ENCODE measurements at regions not wholly inside any gene's neighbourhood (a gene's known extent, or its start where the extent isn't known, plus 50 kb on each side); places are given as distances from the start of the nearest gene placed in this dataset.

DNA sequence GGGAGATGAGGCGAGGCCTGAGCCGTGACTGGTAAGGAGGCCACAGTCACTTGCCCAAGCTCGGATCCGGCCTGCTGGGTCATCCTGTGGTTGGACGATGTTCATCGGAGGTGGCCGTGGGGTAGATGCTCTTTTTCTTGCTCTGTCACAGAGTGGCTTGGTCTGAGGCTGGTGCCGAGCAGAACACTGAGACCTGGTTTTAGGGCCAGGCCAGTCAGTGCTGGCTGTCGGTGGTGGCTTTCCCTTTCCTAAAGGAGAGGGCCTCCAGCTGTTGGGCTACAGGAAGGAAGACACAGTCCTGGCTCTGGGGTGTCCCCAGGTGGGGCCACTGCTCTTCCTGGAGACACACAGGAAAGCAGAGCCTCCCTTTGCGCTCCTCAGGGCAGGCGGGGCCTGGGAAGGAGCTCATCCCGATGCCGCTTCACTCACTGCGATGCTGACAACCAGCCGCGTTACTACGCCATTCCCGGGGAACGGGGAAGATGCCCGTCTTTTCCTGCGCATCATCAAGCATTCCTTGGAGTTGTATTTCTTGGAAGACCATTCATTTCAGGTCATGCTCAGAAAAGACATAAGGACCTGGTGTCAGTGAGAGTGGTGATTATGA, 254.8 kb upstream of the IRX4 start:
- Histone ChIP-seq H3K36me3 (no peaks in the 10 kb centered on the region), H3K4me1 (replicated peaks) (no peaks in the 10 kb centered on the region), H3K9me3 (no peaks in the 10 kb centered on the region), H3K27ac (no peak overlapping the region), H3K4me3 (no peak overlapping the region), H3K27me3 (replicated peaks; ENCODE audit: insufficient read depth) (no peaks in the 10 kb centered on the region)
- TF ChIP-seq, protein P1, sequence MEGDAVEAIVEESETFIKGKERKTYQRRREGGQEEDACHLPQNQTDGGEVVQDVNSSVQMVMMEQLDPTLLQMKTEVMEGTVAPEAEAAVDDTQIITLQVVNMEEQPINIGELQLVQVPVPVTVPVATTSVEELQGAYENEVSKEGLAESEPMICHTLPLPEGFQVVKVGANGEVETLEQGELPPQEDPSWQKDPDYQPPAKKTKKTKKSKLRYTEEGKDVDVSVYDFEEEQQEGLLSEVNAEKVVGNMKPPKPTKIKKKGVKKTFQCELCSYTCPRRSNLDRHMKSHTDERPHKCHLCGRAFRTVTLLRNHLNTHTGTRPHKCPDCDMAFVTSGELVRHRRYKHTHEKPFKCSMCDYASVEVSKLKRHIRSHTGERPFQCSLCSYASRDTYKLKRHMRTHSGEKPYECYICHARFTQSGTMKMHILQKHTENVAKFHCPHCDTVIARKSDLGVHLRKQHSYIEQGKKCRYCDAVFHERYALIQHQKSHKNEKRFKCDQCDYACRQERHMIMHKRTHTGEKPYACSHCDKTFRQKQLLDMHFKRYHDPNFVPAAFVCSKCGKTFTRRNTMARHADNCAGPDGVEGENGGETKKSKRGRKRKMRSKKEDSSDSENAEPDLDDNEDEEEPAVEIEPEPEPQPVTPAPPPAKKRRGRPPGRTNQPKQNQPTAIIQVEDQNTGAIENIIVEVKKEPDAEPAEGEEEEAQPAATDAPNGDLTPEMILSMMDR (IDR thresholded peaks at IDR 0.05), result no peak
- no peak for TF ChIP-seq POLR2AphosphoS5 (IDR thresholded peaks at IDR 0.05)
- TF ChIP-seq POLR2A (IDR thresholded peaks at IDR 0.05), result no peak
- no peak for DNase-seq (ENCODE audit: low spot score)
- WGBS, result 95% methylated on average over 21 of the region's 21 CpGs
- intact Hi-C loops (cut with DNase I), result no loop called here

DNA sequence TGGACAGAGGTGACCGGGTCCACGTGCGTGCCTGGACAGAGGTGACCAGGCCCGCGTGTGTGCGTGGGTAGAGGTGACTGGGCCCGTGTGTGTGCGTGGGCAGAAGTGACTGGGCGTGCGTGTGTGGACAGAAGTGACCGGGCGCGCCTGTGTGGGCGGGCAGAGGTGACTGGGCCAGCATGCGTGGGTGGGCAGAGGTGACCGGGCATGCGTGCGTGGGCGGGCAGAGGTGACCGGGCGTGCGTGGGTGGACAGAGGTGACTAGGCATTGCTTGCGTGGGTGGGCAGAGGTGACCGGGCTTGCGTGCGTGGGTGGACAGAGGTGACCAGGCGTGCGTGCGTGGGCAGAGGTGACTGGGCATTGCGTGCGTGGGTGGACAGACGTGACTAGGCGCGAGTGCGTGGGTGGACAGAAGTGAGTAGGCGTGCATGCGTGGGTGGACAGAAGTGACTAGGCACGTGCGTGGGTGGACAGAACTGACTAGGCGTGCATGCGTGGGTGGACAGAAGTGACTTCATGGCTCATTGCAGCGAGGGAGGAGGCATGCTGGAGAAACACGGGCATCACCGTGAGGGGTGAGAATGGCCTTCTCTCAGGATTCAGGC, 254.1 kb upstream of the IRX4 start:
- no peak for DNase-seq (ENCODE audit: low spot score)
- H3K4me3 ChIP-seq, result no peak overlapping the region
- no peaks in the 10 kb centered on the region for H3K36me3 ChIP-seq
- TF ChIP-seq POLR2A (IDR thresholded peaks at IDR 0.05), result no peak
- TF ChIP-seq, protein P1 (IDR thresholded peaks at IDR 0.05), result no peak
- TF ChIP-seq POLR2AphosphoS5 (IDR thresholded peaks at IDR 0.05), result no peak
- no peaks in the 10 kb centered on the region for H3K27me3 ChIP-seq (replicated peaks; ENCODE audit: insufficient read depth)
- H3K9me3 ChIP-seq, result no peaks in the 10 kb centered on the region
- no peak overlapping the region for H3K27ac ChIP-seq
- intact Hi-C loops (cut with DNase I), result no loop called here
- no peaks in the 10 kb centered on the region for H3K4me1 ChIP-seq (replicated peaks)
- 82% methylated on average over 44 of the region's 44 CpGs for WGBS

DNA sequence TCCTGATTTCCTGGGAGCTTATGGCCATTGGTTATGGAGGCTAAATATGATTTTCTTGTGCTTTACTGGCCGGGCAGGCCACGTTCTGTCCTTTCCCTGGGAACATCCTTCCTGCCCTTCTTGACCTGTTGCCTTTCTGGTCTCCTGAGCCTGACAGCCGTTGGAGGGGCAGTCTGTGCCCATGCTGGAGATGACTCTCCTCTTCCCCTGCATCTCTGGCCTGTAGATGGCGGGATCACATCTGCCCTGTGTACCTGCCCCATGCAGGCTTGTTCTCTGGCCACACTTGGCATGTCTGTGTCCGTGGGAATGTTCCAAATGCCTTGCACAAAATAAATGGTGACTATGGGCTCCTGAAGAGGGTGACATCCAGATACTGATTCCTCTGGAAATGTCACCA, 253.1 kb upstream of the IRX4 start:
- H3K4me3 ChIP-seq, result no peak overlapping the region
- 70% methylated on average over 5 of the region's 5 CpGs for WGBS
- intact Hi-C loops (cut with DNase I), result no loop called here
- no peak overlapping the region for H3K27ac ChIP-seq
- TF ChIP-seq POLR2A (IDR thresholded peaks at IDR 0.05) (no peak), POLR2AphosphoS5 (IDR thresholded peaks at IDR 0.05) (no peak)
- TF ChIP-seq, protein P1 (IDR thresholded peaks at IDR 0.05), result no peak
- no peaks in the 10 kb centered on the region for H3K4me1 ChIP-seq (replicated peaks)
- H3K27me3 ChIP-seq (replicated peaks; ENCODE audit: insufficient read depth), result no peaks in the 10 kb centered on the region
- no peak for DNase-seq (ENCODE audit: low spot score)
- no peaks in the 10 kb centered on the region for H3K36me3 ChIP-seq
- H3K9me3 ChIP-seq, result no peaks in the 10 kb centered on the region

DNA sequence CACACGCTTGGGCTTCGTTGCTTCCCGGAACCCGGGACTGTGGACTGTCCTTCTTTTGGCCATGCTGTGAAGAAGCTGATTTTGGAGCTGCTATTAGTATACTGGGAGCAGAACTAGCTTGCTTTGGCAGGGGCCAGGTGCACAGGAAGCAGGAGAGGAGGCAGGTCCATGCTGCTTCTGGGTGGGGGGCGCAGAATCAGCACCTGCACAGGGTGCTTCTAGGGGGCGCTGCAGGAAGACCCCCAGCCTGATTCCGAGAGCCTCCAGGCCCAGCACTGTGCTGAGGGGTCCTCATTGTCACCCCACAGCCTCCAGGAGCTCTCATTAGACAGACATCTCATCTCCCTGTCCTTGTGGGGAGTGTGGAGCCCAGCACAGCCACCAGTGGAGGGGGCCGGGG, 252.6 kb upstream of the IRX4 start:
- no peak for DNase-seq (ENCODE audit: low spot score)
- 67% methylated on average over 8 of the region's 8 CpGs for WGBS
- Histone ChIP-seq H3K9me3 (no peaks in the 10 kb centered on the region), H3K36me3 (no peaks in the 10 kb centered on the region), H3K27ac (no peak overlapping the region), H3K4me1 (replicated peaks) (no peaks in the 10 kb centered on the region), H3K4me3 (no peak overlapping the region), H3K27me3 (replicated peaks; ENCODE audit: insufficient read depth) (no peaks in the 10 kb centered on the region)
- TF ChIP-seq POLR2A (IDR thresholded peaks at IDR 0.05) (no peak), POLR2AphosphoS5 (IDR thresholded peaks at IDR 0.05) (no peak)
- TF ChIP-seq, protein P1 (IDR thresholded peaks at IDR 0.05), result no peak
- intact Hi-C loops (cut with DNase I), result no loop called here
